ENCODE measurements at regions not wholly inside any gene's neighbourhood (a gene's known extent, or its start where the extent isn't known, plus 50 kb on each side); places are given as distances from the start of the nearest gene placed in this dataset.
"Not testable (repeated sequence)": the region's sequence is repeated elsewhere in the genome, so short reads cannot be mapped to it uniquely, and the experiment has no call there.

DNA sequence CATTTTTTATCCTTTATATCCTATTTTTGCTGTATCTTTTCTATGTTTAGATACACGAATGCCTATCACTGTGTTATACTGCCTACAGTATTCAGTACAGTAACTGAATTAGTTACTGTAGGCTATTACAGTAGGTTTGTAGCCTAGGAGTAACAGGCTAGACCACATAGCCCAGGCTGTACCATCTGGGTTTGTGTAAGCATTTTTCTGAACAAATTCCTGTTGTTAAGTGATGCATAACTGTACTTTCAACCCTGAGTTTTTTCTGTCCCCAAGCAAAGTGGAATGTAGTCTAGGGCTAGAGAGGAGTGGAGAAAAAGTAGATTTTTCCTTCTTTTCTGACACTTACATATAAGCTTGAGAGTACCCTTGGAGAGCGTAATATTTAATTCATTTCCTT, 282.1 kb downstream of the HS3ST3B1 start:
- Histone ChIP-seq H3K27me3 (replicated peaks) (no peaks in the 10 kb centered on the region), H3K4me3 (ENCODE audit: low read depth, low read length) (no peak overlapping the region), H3K36me3 (replicated peaks) (no peaks in the 10 kb centered on the region), H3K27ac (no peak overlapping the region)
- in situ Hi-C loops (cut with HindIII; ENCODE audit: low pct_ligation_motif_present, low sequenced_read_pairs) = no loop called here
- no peak for DNase-seq
- TF ChIP-seq, protein P1, sequence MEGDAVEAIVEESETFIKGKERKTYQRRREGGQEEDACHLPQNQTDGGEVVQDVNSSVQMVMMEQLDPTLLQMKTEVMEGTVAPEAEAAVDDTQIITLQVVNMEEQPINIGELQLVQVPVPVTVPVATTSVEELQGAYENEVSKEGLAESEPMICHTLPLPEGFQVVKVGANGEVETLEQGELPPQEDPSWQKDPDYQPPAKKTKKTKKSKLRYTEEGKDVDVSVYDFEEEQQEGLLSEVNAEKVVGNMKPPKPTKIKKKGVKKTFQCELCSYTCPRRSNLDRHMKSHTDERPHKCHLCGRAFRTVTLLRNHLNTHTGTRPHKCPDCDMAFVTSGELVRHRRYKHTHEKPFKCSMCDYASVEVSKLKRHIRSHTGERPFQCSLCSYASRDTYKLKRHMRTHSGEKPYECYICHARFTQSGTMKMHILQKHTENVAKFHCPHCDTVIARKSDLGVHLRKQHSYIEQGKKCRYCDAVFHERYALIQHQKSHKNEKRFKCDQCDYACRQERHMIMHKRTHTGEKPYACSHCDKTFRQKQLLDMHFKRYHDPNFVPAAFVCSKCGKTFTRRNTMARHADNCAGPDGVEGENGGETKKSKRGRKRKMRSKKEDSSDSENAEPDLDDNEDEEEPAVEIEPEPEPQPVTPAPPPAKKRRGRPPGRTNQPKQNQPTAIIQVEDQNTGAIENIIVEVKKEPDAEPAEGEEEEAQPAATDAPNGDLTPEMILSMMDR (IDR thresholded peaks at IDR 0.05; ENCODE audit: low read depth, low read length, missing control alignments) = no peak

DNA sequence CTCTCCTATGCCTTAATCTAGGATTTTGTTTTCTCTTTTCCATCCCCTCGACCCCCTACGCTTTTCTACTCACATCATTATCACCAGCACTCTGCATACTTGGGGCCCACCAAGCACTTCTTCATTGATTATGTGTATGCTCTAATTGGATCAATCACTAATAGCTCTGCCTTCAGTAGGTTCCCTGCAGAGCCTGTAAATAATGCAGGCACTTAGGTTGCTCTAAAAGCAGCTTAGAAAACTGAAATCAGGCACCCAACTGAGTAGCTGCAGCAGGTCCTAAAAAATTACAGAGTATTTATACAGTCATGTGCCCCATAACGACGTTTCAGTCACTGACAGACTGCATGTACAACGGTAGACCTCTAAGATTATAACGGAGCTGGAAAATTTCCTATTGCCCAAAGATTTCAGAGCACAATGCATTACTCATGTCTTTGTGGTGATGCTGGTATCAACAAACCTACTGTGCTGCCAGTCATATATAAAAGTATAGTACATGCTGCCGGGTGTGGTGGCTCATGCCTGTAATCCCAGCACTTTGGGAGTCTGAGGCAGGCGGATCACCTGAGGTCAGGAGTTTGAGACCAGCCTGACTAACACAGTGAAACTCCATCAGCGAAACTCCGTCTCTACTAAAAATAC, 280.4 kb downstream of the HS3ST3B1 start:
- no peaks in the 10 kb centered on the region for H3K27me3 ChIP-seq (replicated peaks)
- no peak for DNase-seq
- no peak overlapping the region for H3K4me3 ChIP-seq (ENCODE audit: low read depth, low read length)
- H3K36me3 ChIP-seq (replicated peaks) = no peaks in the 10 kb centered on the region
- in situ Hi-C loops (cut with HindIII; ENCODE audit: low pct_ligation_motif_present, low sequenced_read_pairs) = no loop called here
- H3K27ac ChIP-seq = no peak overlapping the region
- TF ChIP-seq, protein P1 (IDR thresholded peaks at IDR 0.05; ENCODE audit: low read depth, low read length, missing control alignments) = no peak

DNA sequence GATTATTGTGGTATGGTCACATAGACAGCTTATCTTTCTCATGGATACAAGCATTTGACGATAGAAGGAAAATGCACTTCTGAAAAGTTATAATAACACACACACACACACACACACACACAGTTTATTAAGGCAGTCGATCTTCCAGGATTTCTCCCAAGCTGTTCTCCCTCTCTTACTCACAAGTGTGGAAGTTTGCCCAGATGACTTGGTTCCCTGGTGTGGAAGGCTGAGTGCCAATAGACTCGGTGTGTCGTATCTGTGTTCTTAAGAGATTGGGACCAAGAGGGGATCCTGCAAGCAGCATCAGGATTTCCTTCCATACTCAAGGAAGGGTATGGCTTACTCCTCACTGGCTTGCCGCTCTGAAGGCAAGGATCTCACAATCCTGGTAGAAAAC, 279.6 kb downstream of the HS3ST3B1 start:
- no peak for DNase-seq
- Histone ChIP-seq H3K4me3 (ENCODE audit: low read depth, low read length) (no peak overlapping the region), H3K36me3 (replicated peaks) (no peaks in the 10 kb centered on the region), H3K27ac (no peak overlapping the region), H3K27me3 (replicated peaks) (peaks cover 2% of the 10 kb centered on the region)
- in situ Hi-C loops (cut with HindIII; ENCODE audit: low pct_ligation_motif_present, low sequenced_read_pairs) = no loop called here
- TF ChIP-seq, protein P1 (IDR thresholded peaks at IDR 0.05; ENCODE audit: low read depth, low read length, missing control alignments) = no peak

DNA sequence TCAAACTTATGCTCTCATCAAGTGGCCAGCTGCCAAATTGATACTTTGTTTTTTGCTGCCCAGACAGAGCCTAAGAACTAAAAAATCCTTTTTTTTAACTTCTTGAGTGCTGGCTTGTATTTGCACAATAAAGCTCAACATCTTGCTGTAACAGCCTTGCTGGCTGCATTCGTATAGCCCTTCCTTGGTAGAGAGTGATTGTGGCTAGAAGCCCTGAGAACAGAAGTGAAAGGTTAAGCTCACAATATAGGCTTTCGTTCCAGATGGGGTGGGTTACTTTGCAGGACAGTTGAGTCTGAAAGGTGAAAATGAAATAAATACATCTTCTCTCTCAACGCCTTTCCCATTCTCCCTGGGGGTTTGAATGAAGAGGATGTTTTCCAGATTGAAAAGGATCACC, 278.8 kb downstream of the HS3ST3B1 start:
- peaks cover 2% of the 10 kb centered on the region for H3K27me3 ChIP-seq (replicated peaks)
- in situ Hi-C loops (cut with HindIII; ENCODE audit: low pct_ligation_motif_present, low sequenced_read_pairs) = no loop called here
- no peak for DNase-seq
- H3K4me3 ChIP-seq (ENCODE audit: low read depth, low read length) = no peak overlapping the region
- no peaks in the 10 kb centered on the region for H3K36me3 ChIP-seq (replicated peaks)
- TF ChIP-seq, protein P1 (IDR thresholded peaks at IDR 0.05; ENCODE audit: low read depth, low read length, missing control alignments) = no peak
- no peak overlapping the region for H3K27ac ChIP-seq

DNA sequence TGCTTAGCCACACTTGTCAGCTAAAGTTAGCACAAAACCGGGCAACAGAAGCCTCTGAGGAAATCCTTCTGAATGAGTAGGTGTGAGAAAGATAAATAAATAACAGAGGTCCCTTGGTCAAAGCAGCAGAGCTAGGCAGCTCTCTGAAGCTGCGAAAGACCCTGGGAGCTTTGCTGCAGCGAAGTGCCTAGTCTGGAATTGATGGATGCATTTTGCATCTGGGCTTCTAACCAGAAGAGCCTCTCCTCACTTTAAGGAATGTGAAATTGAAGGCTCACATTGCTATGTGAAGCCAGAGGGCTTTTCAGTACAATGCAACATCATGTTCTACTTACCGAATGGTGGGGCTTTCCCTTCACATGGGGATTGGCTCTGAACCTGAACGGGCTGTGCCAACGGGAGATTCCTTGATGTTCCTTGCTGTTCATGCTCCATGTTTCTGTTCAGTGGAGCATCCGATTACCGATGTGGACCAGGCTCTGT, 274.6 kb downstream of the HS3ST3B1 start:
- H3K27ac ChIP-seq = no peak overlapping the region
- no peak overlapping the region for H3K4me3 ChIP-seq (ENCODE audit: low read depth, low read length)
- H3K36me3 ChIP-seq (replicated peaks) = no peaks in the 10 kb centered on the region
- in situ Hi-C loops (cut with HindIII; ENCODE audit: low pct_ligation_motif_present, low sequenced_read_pairs) = no loop called here
- TF ChIP-seq, protein P1 (IDR thresholded peaks at IDR 0.05; ENCODE audit: low read depth, low read length, missing control alignments) = no peak
- peaks cover 2% of the 10 kb centered on the region for H3K27me3 ChIP-seq (replicated peaks)
- DNase-seq = no peak

DNA sequence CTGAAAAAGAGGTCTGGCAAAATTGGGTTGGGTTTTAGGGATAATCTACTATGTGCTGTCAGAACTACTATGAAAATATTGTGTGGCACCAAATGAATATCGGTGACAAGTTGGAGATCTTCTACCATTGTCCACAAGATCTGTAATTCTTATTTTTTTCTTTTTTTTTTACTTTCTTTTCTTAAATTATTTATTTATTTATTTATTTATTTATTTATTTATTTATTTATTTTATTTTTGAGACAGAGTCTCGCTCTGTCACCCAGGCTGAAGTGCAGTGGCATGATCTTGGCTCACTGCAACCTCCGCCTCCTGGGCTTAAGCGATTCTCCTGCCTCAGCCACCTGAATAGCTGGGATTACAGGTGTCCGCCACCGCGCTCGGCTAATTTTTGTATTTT, 259.4 kb downstream of the HS3ST3B1 start:
- H3K36me3 ChIP-seq (replicated peaks); H3K27me3 ChIP-seq (replicated peaks); in situ Hi-C loops (cut with HindIII; ENCODE audit: low pct_ligation_motif_present, low sequenced_read_pairs); H3K27ac ChIP-seq; DNase-seq; H3K4me3 ChIP-seq (ENCODE audit: low read depth, low read length): not testable (repeated sequence)
